ENCODE measurements at regions not wholly inside any gene's neighbourhood (a gene's known extent, or its start where the extent isn't known, plus 50 kb on each side); places are given as distances from the start of the nearest gene placed in this dataset.
"Not testable (repeated sequence)": the region's sequence is repeated elsewhere in the genome, so short reads cannot be mapped to it uniquely, and the experiment has no call there.

DNA sequence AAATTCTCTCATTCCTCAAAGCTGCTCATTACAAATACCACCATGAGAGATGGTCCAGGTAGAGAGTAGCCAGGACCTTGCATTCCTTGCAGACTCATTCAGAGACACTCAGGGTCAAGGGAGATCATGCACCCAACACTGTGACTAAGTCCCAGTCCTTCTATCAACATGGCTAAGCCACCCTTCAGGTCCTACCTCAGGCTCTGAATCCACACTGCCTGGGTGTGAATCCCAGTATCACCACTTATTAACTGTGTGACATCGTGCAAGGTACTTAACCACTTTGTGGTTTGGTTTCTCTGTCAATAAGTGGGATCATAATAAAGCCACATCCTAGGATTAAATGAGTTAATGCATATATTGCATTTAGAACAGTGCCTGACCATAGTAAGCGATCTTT, 124.1 kb upstream of the NEIL3 start:
- no peak for DNase-seq (ENCODE audit: low spot score)

DNA sequence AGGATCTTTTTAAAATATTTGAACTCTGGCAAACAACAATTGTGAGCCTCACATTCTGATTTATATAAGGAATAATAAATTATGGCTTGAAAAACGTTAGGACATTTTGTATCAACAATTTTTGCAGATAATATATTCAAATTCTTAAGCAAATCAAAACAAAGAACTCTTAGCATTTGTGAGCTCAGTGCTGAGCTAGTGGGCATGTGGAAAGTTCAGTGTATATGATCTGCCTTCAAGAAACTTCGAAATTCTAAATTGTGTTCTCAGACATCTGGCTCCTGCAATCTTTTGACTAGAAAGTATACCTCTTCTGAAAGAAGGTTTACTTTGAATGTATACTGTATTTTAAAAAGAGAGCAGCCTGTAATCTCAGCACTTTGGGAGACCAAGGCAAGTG, 122.3 kb upstream of the NEIL3 start:
- DNase-seq (ENCODE audit: low spot score) = no peak

DNA sequence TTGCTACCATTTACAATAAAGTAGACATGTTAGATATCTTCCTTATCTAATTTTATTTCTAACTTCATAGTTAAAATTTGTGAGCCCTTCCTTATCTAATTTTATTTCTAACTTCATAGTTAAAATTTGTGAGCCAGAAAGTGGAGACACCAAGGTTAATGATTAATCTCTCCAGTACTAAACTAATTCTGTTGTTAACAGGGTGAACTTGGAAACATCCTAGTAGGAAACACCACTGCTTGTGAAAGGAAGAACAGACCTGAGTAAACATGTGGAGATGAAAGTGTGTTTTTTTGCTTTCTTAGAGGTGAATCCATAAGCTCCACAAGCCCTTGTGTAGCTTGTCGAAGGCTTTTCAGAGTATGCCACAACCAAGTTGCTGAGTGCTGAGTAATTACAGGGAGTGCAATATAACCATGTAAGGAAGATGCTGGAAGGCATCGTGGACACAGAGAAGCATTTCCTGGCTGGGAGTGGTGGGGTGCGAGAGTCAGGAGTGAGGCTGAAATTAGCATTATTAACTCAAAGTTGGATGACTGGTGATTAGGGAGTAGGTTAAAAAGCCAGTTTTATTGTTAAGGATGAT, 118.6 kb upstream of the NEIL3 start:
- DNase-seq (ENCODE audit: low spot score) = no peak

DNA sequence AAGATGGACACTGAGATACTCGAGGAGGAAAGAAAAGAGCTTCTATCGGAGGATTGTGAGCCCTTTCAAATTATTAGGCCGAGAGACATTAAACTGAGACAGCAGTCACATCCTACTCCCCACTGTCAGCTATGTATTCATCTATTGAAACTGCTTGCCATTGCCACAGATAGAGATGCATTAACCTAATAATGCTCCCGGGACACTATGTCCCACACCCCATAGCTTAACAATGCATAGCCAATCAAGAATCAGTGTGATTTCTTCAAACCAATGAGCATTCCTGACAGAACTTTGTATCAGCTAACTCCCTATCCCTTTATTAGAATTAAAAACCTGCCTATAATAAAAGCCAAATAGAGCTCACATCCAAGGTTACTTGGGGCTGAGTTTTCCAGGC, 118.1 kb upstream of the NEIL3 start:
- no peak for DNase-seq (ENCODE audit: low spot score)

DNA sequence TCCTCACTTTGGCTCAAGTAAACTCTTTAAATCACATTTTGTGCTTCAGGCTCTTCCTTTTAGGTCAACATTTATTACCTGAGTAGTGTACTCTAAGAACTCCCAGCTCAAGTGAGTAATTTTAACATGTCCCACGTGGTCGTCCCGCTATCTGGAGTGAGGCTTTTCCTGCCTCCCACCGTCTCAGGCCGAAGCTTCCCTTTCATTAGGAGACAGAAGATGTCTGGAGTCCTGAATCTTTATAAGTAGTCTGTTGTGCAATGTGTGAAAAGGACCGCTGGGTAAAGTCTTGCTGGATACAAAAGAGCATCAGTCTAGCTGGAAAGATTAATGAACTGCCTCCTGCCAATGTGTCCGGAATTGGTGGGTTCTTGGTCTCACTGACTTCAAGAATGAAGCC, 117.7 kb upstream of the NEIL3 start:
- DNase-seq (ENCODE audit: low spot score) = no peak

DNA sequence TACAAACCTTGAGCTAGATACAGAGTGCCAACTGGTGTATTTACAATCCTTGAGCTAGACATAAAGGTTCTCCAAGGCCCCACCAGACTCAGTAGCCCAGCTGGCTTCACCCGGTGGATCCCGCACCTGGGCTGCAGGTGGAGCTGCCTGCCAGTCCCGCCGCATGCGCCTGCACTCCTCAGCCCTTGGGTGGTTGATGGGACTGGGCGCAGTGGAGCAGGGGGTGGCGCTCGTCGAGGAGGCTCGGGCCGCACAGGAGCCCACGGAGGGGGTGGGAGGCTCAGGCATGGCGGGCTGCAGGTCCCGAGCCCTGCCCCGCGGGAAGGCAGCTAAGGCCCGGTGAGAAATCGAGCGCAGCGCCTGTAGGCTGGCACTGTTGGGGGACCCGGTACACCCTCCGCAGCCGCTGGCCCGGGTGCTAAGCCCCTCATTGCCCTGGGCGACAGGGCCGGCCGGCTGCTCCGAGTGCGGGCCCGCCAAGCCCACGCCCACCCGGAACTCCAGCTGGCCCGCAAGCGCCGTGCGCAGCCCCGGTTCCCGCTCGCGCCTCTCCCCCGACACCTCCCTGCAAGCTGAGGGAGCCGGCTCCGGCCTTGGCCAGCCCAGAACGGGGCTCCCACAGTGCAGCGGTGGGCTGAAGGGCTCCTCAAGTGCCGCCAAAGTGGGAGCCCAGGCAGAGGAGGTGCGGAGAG, 116.5 kb upstream of the NEIL3 start:
- DNase-seq (ENCODE audit: low spot score) = not testable (repeated sequence)

DNA sequence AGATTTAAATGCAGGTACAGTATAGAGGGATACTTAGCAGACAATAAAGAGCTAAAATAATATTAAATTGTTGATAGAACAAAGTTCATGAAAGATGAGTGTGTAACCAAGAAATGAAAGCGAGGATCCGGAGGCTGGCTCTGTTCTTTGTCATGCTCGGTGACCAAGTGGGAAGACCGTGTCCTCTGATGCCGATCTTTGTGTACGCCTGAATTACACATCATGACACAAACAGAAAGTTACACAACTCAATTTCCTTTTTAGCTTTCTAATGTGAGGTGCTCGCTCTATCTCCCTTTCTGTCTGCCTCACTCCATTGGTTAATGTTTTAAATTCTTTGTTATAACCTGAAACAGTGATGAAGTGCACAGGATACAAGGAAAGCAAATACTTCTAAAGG, 114.8 kb upstream of the NEIL3 start:
- DNase-seq (ENCODE audit: low spot score) = no peak

DNA sequence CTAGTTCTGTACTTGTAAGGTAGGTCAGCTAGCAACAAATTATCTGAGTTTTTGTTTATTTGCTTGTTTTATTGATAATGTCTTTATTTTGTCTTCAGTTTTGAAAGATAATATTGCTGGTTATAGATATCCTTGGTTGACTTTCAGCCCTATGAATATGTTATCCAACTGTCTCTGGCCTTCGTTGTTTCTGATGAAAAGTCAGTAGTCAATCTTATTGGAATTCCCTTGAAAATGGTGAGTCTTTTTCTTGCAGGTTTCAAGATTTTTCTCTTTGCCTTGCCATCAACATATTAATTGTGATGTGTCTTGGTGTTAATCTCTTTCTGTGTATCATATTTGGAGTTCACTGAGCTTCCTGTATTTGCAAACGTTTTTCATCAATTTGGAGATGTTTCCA, 113.1 kb upstream of the NEIL3 start:
- no peak for DNase-seq (ENCODE audit: low spot score)

DNA sequence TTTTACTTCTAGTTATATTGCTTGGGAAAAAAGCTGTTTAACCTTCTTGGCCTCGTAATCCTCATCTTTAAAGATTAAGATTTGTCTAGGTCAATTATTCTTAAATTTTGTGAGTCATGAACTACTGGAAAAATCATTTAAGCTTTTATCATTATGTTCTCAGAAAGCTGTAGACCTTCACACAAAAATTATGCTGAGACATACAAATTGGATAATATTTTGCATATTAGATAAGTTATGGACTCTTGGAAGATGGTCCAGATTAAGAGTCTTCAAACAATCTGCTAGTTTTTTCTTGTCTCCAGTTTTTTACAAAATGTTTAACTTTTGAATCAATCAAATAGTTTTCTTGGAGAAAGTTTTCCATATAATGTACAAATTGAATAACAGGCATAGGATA, 108.1 kb upstream of the NEIL3 start:
- no peak for DNase-seq (ENCODE audit: low spot score)

DNA sequence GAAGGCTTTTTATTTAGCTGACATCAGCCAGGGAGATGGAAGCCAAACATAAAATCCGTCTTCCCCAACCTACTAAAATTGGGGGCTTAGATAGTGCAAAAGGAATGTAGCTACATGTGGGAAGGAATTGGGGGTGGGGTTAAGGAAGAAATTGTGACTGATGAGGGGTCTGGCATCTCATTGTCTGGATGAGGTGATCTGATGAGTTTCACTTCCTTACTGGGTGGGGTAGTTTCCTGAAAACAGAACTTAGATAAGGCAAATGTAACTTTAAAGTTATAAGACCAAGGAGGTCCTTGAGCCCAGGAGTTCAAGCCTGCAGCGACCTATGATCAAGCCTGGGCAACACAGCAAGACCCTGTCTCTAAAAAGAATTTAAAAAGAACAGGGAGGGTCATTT, 105.5 kb upstream of the NEIL3 start:
- no peak for DNase-seq (ENCODE audit: low spot score)

DNA sequence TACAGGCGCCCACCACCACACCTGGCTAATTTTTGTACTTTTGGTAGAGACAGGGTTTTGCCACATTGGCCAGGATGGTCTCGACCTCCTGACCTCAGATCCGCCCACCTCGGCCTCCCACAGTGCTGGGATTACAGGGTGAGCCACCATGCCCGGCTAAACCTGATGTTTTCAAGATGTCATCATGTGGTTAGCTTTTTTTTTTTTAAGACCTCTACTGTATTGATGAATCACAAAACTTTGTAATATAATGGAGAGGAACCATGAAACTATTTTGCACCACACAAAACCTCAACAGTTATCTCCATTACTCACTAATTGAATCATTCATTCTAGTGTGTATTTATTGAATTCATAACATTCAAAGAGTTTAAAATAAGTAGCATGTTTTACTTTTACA, 94.7 kb upstream of the NEIL3 start:
- DNase-seq (ENCODE audit: low spot score) = no peak

DNA sequence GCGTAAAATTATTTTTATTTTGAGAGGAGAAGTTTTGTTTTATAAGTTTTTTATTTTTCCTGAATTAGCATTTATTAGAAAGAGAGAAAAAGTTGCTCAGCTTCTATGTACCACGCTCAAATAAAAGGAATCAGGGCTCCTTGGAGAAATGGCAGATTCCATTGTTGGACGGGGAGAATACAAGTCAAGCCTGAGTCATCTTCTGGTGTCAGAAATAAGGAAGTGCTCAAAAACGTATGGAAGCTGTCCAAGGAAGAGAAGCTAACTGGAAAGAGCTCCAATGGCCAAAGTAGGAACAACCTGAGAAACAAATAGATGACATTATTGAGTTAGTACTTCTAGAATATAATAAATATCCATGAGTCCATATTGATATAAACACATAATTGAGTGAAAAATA, 89.3 kb upstream of the NEIL3 start:
- no peak for DNase-seq (ENCODE audit: low spot score)

DNA sequence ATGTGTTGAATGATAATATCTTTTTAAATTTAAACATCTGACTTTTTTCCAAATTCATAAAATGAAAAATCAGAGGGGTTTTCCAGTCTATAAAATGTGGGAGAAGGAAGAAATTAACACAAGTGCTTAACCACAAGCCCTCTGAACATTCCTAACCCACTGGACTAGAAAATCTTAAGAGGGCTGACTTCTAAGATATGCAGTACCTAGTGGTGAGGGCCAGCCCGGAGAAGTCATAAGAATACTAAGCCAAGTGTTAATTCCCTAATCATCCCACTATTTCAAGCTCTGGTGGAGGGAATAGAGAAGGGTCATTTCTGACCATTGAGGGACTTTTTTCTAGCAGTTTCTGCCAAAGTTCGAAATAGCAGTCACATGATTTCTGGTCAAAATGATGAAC, 86.9 kb upstream of the NEIL3 start:
- DNase-seq (ENCODE audit: low spot score) = no peak

DNA sequence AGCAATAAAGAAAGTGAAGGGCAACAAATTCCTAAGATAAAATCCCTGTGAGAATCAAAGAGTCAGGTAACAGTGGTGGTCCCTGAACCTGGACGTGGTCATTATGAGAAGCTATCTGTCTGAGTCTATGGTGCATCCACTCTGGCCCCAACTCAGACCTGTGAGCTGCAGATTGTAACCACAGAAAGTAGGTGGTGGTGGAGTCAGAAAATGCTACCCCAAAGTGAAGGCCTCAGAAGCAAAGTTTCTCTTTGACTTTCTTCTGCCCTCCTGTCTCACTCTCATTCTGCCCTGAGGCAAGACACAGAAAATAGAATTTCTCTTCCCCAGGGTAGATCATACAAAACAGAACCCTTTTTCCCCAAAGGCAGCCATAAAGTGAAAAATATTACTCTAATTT, 84.1 kb upstream of the NEIL3 start:
- DNase-seq (ENCODE audit: low spot score) = no peak

DNA sequence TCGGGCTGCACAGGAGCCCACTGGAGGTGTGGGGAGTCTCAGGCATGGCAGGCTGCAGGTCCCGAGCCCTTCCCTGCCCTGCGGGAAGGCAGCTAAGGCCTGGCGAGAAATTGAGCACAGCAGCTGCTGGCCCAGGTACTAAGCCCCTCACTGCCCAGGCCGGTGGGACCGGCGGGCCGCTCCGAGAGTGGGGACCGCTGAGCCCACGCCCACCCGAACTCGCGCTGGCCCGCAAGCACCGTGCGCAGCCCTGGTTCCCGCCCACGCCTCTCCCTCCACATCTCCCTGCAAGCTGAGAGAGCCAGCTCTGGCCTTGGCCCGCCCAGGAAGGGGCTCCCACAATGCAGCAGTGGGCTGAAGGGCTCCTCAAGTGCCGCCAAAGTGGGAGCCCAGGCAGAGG, 82.0 kb upstream of the NEIL3 start:
- no peak for DNase-seq (ENCODE audit: low spot score)

DNA sequence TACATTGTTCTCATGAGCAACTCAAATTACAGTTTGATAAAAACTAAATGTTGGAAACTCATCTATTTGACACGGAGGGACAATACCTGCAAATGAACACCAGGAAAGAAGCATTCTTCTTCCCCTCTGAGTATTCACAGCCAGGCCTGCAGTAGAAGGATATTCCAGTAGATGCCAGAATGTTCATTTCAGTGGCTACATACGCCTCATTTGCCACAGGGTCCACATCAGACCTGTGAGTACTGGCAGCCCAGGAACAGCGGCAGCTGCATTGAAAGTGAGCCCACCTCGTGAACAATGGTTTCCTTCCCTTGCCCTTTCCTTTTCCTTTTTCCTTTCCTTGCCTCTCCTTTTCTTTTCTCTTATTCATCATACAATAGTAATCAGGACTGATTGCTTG, 81.1 kb upstream of the NEIL3 start:
- DNase-seq (ENCODE audit: low spot score) = no peak

DNA sequence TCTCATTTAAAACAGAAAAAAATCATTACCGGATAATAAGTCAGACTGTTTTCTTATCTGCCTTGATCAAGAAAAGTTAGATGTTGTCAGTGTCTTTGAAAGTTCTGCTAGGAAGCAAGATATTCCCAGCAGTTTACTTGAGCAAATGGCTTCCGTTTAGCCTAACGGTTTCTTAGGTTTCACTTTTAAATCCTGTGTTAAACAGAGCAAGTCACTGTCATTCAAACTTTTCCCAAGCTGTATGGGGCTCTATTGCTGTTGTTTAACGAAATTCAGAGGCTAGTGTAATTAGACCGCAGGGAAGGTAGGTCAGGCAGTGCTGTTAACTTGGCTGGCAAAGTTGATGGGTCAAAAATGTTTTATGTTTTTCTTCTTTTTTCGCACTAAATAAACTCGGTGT, 80.3 kb upstream of the NEIL3 start:
- DNase-seq (ENCODE audit: low spot score) = no peak

DNA sequence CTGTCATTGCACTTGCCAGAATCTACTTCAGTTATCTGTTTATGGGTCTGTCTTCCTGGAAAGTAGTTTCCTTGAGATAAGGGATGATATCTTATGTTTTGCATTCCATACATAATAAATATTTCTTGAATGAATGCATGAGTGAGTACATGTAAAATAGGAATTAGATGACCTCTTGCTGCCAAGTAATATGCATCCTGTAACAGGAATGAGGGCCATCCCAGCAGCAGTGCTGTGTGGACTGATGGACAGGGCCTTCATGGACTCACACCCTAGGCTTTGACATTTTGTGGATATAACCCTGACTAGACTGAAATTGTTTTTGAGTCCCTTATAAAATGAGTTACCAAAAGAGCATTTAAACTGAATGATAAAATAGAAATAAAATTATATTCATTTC, 77.2 kb upstream of the NEIL3 start:
- DNase-seq (ENCODE audit: low spot score) = no peak

DNA sequence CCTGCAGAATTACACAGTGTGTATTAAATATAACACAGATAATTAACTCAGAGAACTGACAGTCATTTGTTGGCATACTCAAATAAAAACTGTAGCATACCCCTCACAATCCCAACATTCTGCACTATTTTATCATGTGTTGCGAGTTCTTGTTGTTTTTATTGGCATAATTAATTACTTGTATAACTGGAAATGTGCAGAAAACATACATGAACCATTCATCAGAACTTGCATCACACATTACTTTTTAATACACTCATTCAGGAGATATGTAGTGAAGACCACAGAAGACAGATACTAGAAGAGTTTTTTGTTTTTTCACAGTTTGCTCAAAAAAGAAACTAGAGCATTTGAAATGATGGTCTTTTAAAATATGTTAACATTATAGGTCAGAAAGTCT, 74.6 kb upstream of the NEIL3 start:
- DNase-seq (ENCODE audit: low spot score) = no peak

DNA sequence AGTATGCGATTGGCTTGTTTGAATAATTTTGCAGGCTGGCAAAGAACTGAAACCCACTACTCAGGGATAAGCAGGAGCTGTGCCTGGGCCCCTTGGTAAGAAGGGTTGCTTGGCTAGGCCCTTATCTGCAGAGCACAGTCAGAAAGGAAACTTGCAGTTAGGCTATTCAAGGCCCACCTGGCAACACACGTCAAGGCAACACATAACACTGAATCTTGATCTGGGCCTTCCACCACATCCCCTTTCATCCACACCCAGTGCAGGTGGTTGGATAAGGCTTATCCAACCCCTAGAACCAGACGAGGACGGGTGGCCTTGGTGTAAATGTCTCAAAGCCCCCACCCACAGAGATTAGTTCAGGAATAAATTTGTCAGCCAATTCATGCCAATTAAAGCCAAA, 72.8 kb upstream of the NEIL3 start:
- DNase-seq (ENCODE audit: low spot score) = no peak

DNA sequence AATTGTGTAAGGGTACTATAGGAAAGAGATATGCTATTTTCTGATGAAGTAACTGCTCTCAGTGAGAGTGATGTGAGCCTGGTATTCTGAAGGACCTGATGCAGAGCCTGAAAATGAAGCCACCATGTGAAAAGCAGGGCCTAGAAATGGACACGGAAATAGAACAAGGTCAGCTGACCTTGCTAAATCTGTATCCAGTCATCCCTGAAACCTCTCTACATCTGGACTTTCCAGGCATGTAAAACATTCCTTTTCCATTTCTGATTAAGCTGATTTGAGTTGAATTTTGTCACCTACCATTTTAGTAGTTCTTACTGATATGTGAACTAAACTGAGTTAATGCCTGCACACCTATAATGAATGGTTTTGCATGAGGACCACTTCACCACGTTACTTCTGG, 72.4 kb upstream of the NEIL3 start:
- no peak for DNase-seq (ENCODE audit: low spot score)

DNA sequence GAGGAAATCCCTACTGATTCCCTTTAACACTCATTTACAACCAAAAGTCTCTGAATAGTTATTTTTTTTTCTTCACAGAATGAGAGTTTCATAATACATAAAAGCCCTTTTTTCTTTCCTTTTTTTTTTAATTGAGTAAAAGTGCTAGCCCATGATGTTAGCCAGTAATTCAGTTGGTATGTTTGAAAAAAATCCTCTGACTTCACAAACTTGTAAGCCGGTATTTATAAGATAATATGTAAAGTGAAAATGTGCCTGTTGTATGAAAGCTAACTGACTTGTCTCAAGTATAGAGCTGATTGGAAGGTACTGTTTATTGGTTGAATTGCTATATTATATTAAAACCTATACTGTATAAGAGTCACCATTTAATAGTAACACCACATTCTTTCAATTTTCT, 70.2 kb upstream of the NEIL3 start:
- no peak for DNase-seq (ENCODE audit: low spot score)

DNA sequence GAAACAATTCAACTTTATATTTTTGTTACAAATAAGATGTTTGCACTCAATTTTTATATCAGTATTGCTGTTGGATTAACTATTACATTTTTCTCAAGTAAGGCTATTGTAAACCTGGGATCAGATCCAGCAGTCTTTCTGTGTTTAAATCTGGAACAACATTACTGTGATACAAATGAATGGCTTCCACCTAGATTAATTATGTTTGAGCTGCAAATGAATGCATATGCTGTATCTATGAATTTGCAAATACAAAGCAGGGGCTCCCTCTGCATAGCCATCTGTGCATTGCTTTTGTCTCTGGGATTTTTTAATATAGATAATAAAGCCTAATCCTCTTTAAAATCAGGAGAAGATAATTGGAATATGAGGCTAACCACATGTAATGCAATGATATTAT, 69.8 kb upstream of the NEIL3 start:
- DNase-seq (ENCODE audit: low spot score) = no peak

DNA sequence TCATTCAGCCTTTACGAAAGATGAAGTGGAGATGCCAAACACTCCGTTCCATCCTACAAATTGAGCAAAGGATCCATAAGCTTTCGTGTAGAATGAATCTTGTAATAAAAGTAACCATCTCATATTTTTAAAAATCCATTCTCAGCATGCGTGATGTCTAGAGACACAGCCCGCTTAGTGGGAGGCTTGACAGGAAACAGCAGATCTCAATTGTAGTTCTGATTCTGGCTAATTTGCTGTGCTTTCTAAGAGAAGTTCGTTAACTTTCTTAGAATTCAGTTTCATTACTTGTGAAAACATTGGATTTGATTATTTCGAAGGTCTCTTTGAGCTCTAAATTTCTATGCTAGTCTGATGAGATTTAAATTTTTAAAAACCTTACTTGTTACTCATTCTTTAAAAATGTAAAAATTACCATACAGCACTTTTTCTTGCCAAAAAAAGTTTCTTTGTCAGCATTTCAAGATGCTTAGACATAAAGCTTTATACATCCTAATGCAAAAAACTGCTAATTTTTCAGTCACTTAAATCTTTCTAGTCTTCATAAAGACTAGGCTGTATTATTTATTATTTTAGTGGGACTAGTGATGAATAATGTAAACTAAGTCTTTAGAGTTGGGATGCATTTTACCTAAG, 66.9 kb upstream of the NEIL3 start:
- DNase-seq (ENCODE audit: low spot score) = no peak

Data from pons (tissue), 1 donor.